HEK293 (cell line): ENCODE measurements at regions not wholly inside any gene's neighbourhood (a gene's known extent, or its start where the extent isn't known, plus 50 kb on each side); places are given as distances from the start of the nearest gene placed in this dataset.

ENCODE experiments used
- CTCF ChIA-PET: fragments of 350-600 bp; formaldehyde crosslinking; extraction: SDS; loops from one replicate; lab custom pipeline; 2021; ENCODE audit warnings: antibody characterized with exemption; lab: Yijun Ruan, JAX
- POLR2A ChIA-PET: fragments of 300-600 bp; formaldehyde crosslinking; extraction: SDS; loops from one replicate; lab custom pipeline; 2020; ENCODE audit warnings: antibody characterized with exemption, inconsistent platforms; lab: Yijun Ruan, JAX
- H3K27ac ChIP-seq: fragments of 200-500 bp; sonication (Bioruptor generic); 2 replicates; pipeline ENCODE4 v1.5.1; 2014; ENCODE audit warnings: low read depth, low read length, control low read depth, inconsistent platforms; ENCODE audit errors: extremely low read depth
- H3K36me3 ChIP-seq, 2 experiments: fragments of 200-500 bp in 1 of 2; sonication (Bioruptor generic) in 1 of 2; 1 replicate in 1 of 2; 2 replicates in 1 of 2; pipeline ENCODE4 v1.5.1; 2014 to 2017; ENCODE audit warnings: inconsistent platforms in 2 of 2, low read length in 2 of 2; ENCODE audit not compliant: control insufficient read depth in 2 of 2, insufficient read depth in 1 of 2
- H3K4me1 ChIP-seq: fragments of 200-500 bp; sonication (Bioruptor generic); 2 replicates; pipeline ENCODE4 v1.5.1; 2014; ENCODE audit warnings: mild to moderate bottlenecking, low read length, inconsistent platforms; ENCODE audit not compliant: control insufficient read depth, insufficient read depth
- H3K4me3 ChIP-seq: 2 replicates; pipeline ENCODE4 v1.5.1; 2011; ENCODE audit warnings: low read depth, mild to moderate bottlenecking, control low read depth, low read length, moderate library complexity
- H3K9me3 ChIP-seq: fragments of 200-500 bp; sonication (Bioruptor generic); 2 replicates; pipeline ENCODE4 v1.5.1; 2014; ENCODE audit warnings: low read depth, low read length, inconsistent platforms; ENCODE audit not compliant: control insufficient read depth, insufficient read depth
- EGR2 ChIP-seq: fragments of 450-650 bp; formaldehyde crosslinking; IDR thresholded peaks from 2 replicates; pipeline ENCODE4 v1.5.1; 2016; ENCODE audit warnings: low read depth, missing biosample characterization, missing genetic modification characterization
- GLIS1 ChIP-seq: fragments of 450-650 bp; formaldehyde crosslinking; IDR thresholded peaks from 2 replicates; pipeline ENCODE4 v1.5.1; 2016; ENCODE audit warnings: missing biosample characterization, missing genetic modification characterization
- GLIS2 ChIP-seq: fragments of 450-650 bp; formaldehyde crosslinking; IDR thresholded peaks from 2 replicates; pipeline ENCODE4 v1.5.1; 2016; ENCODE audit warnings: missing biosample characterization, missing genetic modification characterization
- KLF16 ChIP-seq: fragments of 450-650 bp; formaldehyde crosslinking; IDR thresholded peaks from 2 replicates; pipeline ENCODE4 v1.5.1; 2017; ENCODE audit warnings: missing biosample characterization, missing genetic modification characterization
- MEIS1 ChIP-seq: sonication (generic); formaldehyde crosslinking; IDR thresholded peaks from 2 replicates; pipeline ENCODE4 v1.8.1; 2022; ENCODE audit warnings: missing genetic modification reagents, mild to moderate bottlenecking, borderline replicate concordance
- SETDB1 ChIP-seq: IDR thresholded peaks from one replicate; pipeline ENCODE4 v1.6.1; 2017; ENCODE audit warnings: mild to moderate bottlenecking, low read length, moderate library complexity, mixed read lengths; ENCODE audit not compliant: insufficient read length
- SP7 ChIP-seq: fragments of 450-650 bp; formaldehyde crosslinking; IDR thresholded peaks from 2 replicates; pipeline ENCODE4 v1.5.1; 2016; ENCODE audit warnings: missing biosample characterization, missing genetic modification characterization
- YY1 ChIP-seq: fragments of 450-650 bp; formaldehyde crosslinking; IDR thresholded peaks from 2 replicates; pipeline ENCODE4 v1.5.1; 2018; ENCODE audit warnings: missing biosample characterization, missing genetic modification characterization
- ZFHX2 ChIP-seq: fragments of 450-650 bp; formaldehyde crosslinking; conservative IDR thresholded peaks from 2 replicates; pipeline ENCODE4 v1.5.1; 2016; ENCODE audit warnings: missing biosample characterization, missing genetic modification characterization
- ZNF146 ChIP-seq: fragments of 450-650 bp; formaldehyde crosslinking; IDR thresholded peaks from 2 replicates; pipeline ENCODE4 v1.5.1; 2016; ENCODE audit warnings: missing biosample characterization, missing genetic modification characterization
- ZNF169 ChIP-seq: fragments of 450-650 bp; formaldehyde crosslinking; IDR thresholded peaks from 2 replicates; pipeline ENCODE4 v1.5.1; 2016; ENCODE audit warnings: missing biosample characterization, missing genetic modification characterization
- ZNF184 ChIP-seq: fragments of 450-650 bp; IDR thresholded peaks from 2 replicates; pipeline ENCODE4 v1.5.1; 2018; ENCODE audit warnings: missing biosample characterization, mild to moderate bottlenecking, missing genetic modification characterization
- ZNF214 ChIP-seq: fragments of 450-650 bp; formaldehyde crosslinking; IDR thresholded peaks from 2 replicates; pipeline ENCODE4 v1.5.1; 2017; ENCODE audit warnings: missing biosample characterization, mild to moderate bottlenecking, missing genetic modification characterization, borderline replicate concordance
- ZNF23 ChIP-seq: fragments of 450-650 bp; formaldehyde crosslinking; IDR thresholded peaks from 2 replicates; pipeline ENCODE4 v1.5.1; 2016; ENCODE audit warnings: missing biosample characterization, missing genetic modification characterization, borderline replicate concordance
- ZNF341 ChIP-seq: fragments of 450-650 bp; formaldehyde crosslinking; IDR thresholded peaks from 2 replicates; pipeline ENCODE4; 2016; ENCODE audit warnings: low read depth, missing biosample characterization, missing genetic modification characterization
- ZNF529 ChIP-seq: fragments of 450-650 bp; formaldehyde crosslinking; IDR thresholded peaks from 2 replicates; pipeline ENCODE4 v1.5.1; 2017; ENCODE audit warnings: missing genetic modification characterization, missing biosample characterization; ENCODE audit not compliant: insufficient replicate concordance
- ZNF571 ChIP-seq: fragments of 450-650 bp; formaldehyde crosslinking; IDR thresholded peaks from 2 replicates; pipeline ENCODE4 v1.5.0; 2017; ENCODE audit warnings: missing biosample characterization, missing genetic modification characterization
- ZNF843 ChIP-seq: fragments of 450-650 bp; formaldehyde crosslinking; IDR thresholded peaks from 2 replicates; pipeline ENCODE4 v1.5.1; 2016; ENCODE audit warnings: missing biosample characterization, missing genetic modification characterization
- ZSCAN16 ChIP-seq: fragments of 450-650 bp; formaldehyde crosslinking; IDR thresholded peaks from 2 replicates; pipeline ENCODE4 v1.5.1; 2016; ENCODE audit warnings: missing biosample characterization, missing genetic modification characterization
- TF ChIP-seq, protein P1 (sequence below): fragments of 450-650 bp; formaldehyde crosslinking; IDR thresholded peaks from 2 replicates; pipeline ENCODE4 v1.5.1; 2016; ENCODE audit warnings: missing biosample characterization, missing genetic modification characterization
- TF ChIP-seq, protein P2 (sequence below): fragments of 450-650 bp; formaldehyde crosslinking; IDR thresholded peaks from 2 replicates; pipeline ENCODE4 v1.5.1; 2016; ENCODE audit warnings: missing biosample characterization, missing genetic modification characterization
- TF ChIP-seq, protein P3 (sequence below): fragments of 450-650 bp; formaldehyde crosslinking; IDR thresholded peaks from 2 replicates; pipeline ENCODE4; 2016; ENCODE audit warnings: missing biosample characterization, missing genetic modification characterization

DNA sequence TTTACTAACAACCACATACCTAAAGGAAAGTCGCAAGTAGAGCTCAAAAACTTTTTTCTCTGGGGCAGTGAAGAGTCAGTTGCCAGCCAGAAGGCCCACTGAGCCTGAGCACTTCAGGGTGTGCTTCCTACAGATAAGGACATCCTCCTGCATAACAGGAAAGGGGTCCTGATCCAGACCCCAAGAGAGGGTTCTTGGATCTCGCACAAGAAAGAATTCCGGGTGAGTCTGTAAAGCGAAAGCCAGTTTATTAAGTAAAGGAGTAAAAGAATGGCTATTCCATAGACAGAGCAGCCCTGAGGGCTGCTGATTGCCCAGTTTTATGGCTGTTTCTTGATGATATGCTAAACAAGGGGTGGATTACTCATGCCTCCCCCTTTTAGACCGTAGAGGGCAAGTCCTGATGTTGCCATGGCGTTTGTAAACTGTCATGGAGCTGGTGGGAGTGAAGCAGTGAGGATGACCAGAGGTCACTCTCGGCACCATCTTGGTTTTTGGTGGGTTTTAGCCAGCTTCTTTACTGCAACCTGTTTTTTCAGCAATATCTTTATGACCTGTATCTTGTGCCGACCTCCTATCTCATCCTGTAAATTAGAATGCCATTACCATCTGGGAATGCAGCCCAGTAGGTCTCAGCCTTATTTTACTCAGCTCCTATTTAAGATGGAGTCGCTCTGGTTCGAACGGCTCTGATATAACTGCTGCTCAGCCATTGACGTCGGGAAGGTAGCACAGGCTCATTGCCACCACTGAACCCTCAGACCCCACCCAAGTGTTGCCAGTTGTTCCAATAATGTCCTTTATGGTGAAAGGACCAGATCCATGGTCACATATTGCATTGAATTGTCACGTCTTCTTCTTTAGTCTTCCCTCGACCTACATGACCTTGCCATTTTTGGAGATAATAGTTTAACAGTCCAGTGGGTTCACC is 96.6 kb upstream of the ERRFI1 start:
- Histone ChIP-seq H3K36me3 (no peaks in the 10 kb centered on the region), H3K9me3 (no peaks in the 10 kb centered on the region), H3K4me3 (no peak overlapping the region), H3K27ac (no peak overlapping the region), H3K4me1 (no peaks in the 10 kb centered on the region)
- TF ChIP-seq ZNF529 (tag by site-specific recombination) (no peak), GLIS1 (tag by site-specific recombination) (no peak), ZNF146 (tag by site-specific recombination) (no peak), KLF16 (tag by site-specific recombination) (no peak), ZNF341 (tag by site-specific recombination) (peak; percentile 48), GLIS2 (tag by site-specific recombination) (no peak), YY1 (tag by site-specific recombination) (0 out of 2 replicates have a peak, but pooled peaks have one; percentile 19), ZNF184 (tag by site-specific recombination) (no peak), ZNF843 (tag by site-specific recombination) (no peak), ZNF571 (no peak), ZFHX2 (0 out of 2 replicates have a peak, but pooled peaks have one; percentile 3)
- TF ChIP-seq, protein P1, sequence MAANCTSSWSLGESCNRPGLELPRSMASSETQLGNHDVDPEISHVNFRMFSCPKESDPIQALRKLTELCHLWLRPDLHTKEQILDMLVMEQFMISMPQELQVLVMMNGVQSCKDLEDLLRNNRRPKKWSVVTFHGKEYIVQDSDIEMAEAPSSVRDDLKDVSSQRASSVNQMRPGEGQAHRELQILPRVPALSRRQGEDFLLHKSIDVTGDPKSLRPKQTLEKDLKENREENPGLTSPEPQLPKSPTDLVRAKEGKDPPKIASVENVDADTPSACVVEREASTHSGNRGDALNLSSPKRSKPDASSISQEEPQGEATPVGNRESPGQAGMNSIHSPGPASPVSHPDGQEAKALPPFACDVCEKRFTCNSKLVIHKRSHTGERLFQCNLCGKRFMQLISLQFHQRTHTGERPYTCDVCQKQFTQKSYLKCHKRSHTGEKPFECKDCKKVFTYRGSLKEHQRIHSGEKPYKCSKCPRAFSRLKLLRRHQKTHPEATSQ (tag by site-specific recombination) = no peak
- TF ChIP-seq, protein P2, sequence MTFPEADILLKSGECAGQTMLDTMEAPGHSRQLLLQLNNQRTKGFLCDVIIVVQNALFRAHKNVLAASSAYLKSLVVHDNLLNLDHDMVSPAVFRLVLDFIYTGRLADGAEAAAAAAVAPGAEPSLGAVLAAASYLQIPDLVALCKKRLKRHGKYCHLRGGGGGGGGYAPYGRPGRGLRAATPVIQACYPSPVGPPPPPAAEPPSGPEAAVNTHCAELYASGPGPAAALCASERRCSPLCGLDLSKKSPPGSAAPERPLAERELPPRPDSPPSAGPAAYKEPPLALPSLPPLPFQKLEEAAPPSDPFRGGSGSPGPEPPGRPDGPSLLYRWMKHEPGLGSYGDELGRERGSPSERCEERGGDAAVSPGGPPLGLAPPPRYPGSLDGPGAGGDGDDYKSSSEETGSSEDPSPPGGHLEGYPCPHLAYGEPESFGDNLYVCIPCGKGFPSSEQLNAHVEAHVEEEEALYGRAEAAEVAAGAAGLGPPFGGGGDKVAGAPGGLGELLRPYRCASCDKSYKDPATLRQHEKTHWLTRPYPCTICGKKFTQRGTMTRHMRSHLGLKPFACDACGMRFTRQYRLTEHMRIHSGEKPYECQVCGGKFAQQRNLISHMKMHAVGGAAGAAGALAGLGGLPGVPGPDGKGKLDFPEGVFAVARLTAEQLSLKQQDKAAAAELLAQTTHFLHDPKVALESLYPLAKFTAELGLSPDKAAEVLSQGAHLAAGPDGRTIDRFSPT = no peak
- POLR2A ChIA-PET = interaction anchor here (0.7 kb wide), 1 partner anchor 162 kb away, joined by 4 read pairs; no protein-coding TSS in a partner anchor
- CTCF ChIA-PET = no interaction called here

DNA sequence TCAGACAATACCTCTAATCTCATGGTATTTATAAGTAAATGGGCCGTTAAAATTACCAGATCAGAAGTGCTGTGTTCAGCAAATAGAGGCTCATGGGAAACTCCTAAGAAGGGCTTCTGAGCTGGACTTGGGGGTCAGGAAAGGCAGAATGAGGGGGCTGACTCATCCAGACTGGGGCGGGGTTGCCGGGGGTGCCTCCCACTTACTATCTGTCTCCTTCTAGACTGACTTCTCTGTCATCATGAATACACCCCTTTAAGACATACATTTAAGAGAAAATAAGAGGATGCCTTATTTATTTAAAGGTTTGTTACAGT is 96.0 kb upstream of the ERRFI1 start:
- H3K4me3 ChIP-seq = no peak overlapping the region
- H3K27ac ChIP-seq = no peak overlapping the region
- ChIA-PET CTCF (no interaction called here), POLR2A (interaction anchor here (0.7 kb wide), 1 partner anchor 161 kb away, joined by 4 read pairs; no protein-coding TSS in a partner anchor)
- H3K36me3 ChIP-seq = no peaks in the 10 kb centered on the region
- H3K4me1 ChIP-seq = no peaks in the 10 kb centered on the region
- no peaks in the 10 kb centered on the region for H3K9me3 ChIP-seq
- TF ChIP-seq EGR2 (tag by site-specific recombination) (no peak), ZFHX2 (0 out of 2 replicates have a peak, but pooled peaks have one; percentile 13)
- TF ChIP-seq, all 188 proteins: peak for 1

DNA sequence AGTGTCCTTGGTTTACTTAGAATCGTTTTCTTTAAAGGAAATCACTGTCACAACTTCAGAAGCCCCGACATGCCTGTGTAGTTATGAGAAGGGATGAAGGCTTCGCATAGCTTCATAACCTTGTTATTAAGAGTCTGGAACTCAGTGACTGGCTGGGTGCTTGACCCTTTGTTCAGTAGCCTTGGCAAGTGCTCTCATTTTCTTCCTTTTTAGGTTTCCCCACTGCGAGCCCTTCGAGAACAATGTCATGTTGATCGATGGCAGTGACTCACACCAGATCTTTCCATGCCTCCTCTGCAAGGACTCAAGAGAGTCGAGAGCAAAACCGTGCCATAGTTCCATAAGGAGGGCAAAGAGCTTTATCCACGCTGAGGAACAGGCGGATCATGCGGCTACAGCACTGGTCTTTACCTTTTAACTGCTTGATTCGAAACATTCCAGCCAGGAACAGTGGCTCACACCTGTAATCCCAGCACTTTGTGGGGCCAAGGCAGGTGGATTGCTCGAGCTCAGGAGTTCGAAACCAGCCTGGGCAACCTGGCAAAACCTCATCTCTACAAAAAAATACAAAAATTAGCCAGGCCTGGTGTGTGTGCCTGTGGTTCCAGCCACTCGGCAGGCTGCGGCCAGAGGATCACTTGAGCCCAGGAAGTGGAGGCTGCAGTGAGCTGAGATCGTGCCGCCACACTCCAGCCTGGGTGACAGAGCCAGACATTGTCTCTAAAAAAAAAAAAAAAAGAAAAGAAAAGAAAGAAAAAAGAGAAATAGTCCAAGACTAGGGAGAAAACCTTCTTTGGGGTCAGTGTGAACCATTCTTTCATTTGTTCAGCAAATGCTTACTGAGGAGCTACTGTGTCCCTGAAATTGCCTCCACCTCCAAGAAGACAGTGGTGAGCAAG is 95.4 kb upstream of the ERRFI1 start:
- peaks cover 6% of the 10 kb centered on the region; the same call in 1 of the 2 replicates for H3K4me1 ChIP-seq
- no peaks in the 10 kb centered on the region for H3K36me3 ChIP-seq
- H3K9me3 ChIP-seq = no peaks in the 10 kb centered on the region
- ChIA-PET POLR2A (interaction anchor here (0.7 to 0.8 kb wide), 2 partner anchors 12 to 160 kb away, joined by 4 to 6 read pairs; no protein-coding TSS in a partner anchor), CTCF (no interaction called here)
- no peak overlapping the region for H3K27ac ChIP-seq
- H3K4me3 ChIP-seq = no peak overlapping the region
- TF ChIP-seq SETDB1 = peak; percentile 10
- TF ChIP-seq ZNF169 (tag by site-specific recombination) = no peak
- TF ChIP-seq, protein P2 = no peak
- TF ChIP-seq MEIS1 (CRISPR knock-in tag) = peak; percentile 72
- TF ChIP-seq SP7 = peak; percentile 57; the same call in 1 of the 2 replicates
- TF ChIP-seq, protein P3, sequence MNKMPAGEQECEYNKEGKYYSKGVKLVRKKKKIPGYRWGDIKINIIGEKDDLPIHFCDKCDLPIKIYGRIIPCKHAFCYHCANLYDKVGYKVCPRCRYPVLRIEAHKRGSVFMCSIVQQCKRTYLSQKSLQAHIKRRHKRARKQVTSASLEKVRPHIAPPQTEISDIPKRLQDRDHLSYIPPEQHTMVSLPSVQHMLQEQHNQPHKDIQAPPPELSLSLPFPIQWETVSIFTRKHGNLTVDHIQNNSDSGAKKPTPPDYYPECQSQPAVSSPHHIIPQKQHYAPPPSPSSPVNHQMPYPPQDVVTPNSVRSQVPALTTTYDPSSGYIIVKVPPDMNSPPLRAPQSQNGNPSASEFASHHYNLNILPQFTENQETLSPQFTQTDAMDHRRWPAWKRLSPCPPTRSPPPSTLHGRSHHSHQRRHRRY (tag by site-specific recombination) = no peak
- no peak for TF ChIP-seq ZSCAN16 (tag by site-specific recombination)
- no peak for TF ChIP-seq ZNF23 (tag by site-specific recombination)
- no peak for TF ChIP-seq ZNF214 (tag by site-specific recombination)
